GM19351 (cell line): ENCODE measurements at regions not wholly inside any gene's neighbourhood (a gene's known extent, or its start where the extent isn't known, plus 50 kb on each side); places are given as distances from the start of the nearest gene placed in this dataset.

Experiments used
- ATAC-seq: cut with Tn5 transposase; IDR thresholded peaks from one replicate; pipeline ENCODE4 v1.9.1; 2021; ENCODE audit warnings: mild to moderate bottlenecking, moderate library complexity; ENCODE audit not compliant: unreplicated experiment

- no peak for ATAC-seq
Measured at GRCh38 chr5:32504329-32504988, 59.9 kb upstream of the ZFR start.

GRCh38 chr5:32503261-32503660, 58.7 kb upstream of the ZFR start:
- no peak for ATAC-seq

DNA sequence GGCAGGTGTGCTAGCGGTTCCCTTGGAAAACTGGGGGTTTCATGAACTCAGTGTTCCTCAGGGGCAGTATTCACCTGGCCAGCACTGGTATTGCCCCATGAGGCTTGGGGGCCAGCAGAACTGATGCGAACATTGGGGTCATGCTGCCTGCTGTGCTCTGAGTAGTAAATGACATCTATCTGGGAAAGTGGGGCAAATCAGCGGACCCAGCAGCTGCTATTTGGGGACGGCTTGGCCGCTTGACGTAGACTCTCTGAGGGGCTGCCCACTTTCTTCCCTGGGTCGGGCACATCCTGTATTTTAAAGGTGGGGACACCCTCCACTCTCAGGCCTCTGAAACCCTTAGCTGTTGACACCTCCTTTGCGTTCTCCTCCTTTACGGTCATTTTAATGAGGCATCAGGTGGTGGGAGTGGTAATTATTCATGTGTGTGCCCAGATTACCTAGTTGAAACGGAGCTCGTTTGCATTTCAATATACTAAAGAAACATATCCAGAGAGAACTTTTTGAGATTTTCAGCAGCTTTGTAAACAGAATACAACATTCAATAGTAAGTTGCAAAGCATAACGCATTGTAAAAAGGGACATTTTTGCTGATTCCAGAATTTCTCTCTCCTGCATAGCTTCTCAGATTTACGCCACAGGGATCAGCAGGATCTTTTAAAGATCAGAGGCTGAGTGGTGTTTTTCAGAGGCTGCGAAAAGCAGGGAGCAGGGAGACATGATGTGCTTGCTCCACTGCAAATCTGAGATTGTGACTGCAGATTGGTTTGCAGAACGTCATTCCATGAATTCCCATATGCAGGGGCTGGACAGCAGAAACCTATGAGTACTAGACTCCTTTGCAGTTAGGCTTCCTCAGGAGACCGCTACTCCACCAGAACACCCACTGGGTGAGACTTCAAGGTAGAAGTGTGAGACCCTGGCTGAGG, 56.8 kb upstream of the ZFR start:
- no peak for ATAC-seq

DNA sequence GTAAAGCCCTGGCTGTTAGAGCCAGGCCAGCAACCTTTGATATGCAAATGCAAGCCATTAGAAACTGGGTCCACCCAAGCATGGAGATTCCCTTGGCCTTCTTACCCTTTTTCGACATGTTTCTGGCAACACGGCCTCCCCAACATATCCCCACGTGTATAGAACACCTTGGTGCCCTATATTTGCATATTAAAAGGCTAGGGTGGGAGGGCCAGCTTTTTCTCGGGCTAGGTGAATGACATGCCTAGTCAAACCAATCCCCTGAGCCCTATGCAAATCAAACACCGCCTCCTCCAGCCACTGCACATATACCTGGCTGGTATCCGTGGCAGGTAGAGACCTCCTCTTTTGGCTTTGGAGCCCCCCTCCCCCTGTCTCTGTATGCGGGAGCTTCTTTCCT, 55.6 kb upstream of the ZFR start:
- no peak for ATAC-seq

- ATAC-seq: no peak
Measured at GRCh38 chr5:32499261-32499660, 54.7 kb upstream of the ZFR start.

DNA sequence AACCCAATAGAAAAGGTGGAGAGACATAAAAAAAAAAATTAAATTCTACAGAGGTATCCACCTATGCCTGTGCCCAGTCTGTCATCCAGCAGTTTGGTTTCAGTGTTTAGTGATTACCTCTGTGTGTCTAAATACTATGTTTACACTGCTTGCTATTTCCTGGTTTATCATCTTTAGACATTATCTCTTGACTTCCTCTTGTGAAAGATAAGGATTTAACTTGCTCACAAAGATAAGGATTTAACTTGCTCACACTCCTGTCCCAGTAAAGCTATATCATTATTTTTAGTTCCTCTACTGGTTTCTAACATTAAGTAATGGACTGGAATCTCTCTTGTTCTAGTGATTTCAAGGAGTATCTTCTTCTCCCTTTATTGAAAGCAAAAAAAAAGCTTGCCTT, 53.9 kb upstream of the ZFR start:
- no peak for ATAC-seq

DNA sequence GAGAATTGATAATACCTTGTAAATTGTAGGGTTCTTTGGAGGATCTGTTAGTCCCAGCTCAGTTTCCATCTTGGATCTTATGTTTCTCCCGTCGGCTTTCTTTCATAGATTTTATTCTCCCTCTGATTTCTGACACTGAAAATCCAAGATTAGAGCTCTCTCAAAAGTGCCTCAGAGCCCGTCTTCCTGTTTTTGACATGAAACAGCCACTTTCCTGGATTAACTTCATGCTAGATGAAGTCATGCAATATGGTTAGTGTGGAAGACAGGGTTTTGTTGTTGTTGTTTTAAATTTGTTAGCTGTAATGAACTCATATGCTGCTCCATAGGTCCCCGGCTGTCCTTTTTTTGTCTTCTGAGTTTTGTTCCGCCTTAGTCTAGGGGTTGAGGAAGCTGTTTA, 51.6 kb upstream of the ZFR start:
- ATAC-seq: no peak

DNA sequence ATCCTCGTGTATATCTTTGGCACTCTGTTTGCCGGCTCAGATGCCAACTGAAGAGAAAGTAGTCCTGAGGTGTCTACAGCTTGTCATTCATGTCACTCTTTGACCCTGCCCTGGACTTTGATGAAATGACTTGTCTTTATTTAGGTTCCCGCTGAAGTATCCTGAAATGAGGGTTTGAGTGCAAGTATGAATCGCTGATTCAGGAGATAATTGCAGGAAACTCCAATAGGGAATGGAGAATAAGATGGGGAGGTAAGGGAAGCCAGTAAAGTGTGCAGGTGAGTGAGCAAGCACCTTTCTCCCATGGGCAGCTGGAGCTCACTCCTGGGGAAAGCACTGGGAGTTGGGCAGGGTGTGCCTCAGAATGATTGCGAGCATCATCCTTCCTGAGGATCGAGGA, 50.3 kb upstream of the ZFR start:
- no peak for ATAC-seq
